Neuron (in vitro differentiated cells): ENCODE measurements at regions not wholly inside any gene's neighbourhood (a gene's known extent, or its start where the extent isn't known, plus 50 kb on each side); places are given as distances from the start of the nearest gene placed in this dataset.
"Not testable (repeated sequence)": the region's sequence is repeated elsewhere in the genome, so short reads cannot be mapped to it uniquely, and the experiment has no call there.

Experiments
- H2AFZ ChIP-seq: one replicate; pipeline ENCODE4 v1.6.1; 2013; ENCODE audit warnings: low read depth, mild to moderate bottlenecking, inconsistent platforms, low read length, moderate library complexity
- H3K27me3 ChIP-seq: one replicate; pipeline ENCODE4 v1.6.1; 2013; ENCODE audit warnings: low read length; ENCODE audit not compliant: insufficient read depth
- H3K36me3 ChIP-seq: one replicate; pipeline ENCODE4 v1.6.1; 2013; ENCODE audit warnings: low read length; ENCODE audit not compliant: insufficient read depth
- H3K4me1 ChIP-seq: one replicate; pipeline ENCODE4 v1.6.1; 2013; ENCODE audit warnings: low read length; ENCODE audit not compliant: insufficient read depth
- H3K4me3 ChIP-seq: 2 replicates; pipeline ENCODE4 v1.5.1; 2013; ENCODE audit warnings: mild to moderate bottlenecking, low read length, moderate library complexity
- H3K9me3 ChIP-seq: one replicate; pipeline ENCODE4 v1.6.1; 2013; ENCODE audit warnings: low read length

- Histone ChIP-seq H3K4me1 (no peaks in the 10 kb centered on the region), H3K4me3 (no peak overlapping the region), H3K9me3 (no peaks in the 10 kb centered on the region), H3K27me3 (no peaks in the 10 kb centered on the region), H2AFZ (no peak overlapping the region), H3K36me3 (no peaks in the 10 kb centered on the region)
Observed at GRCh38 chr5:19098434-19098833, 889.6 kb downstream of the CDH18 start.

- Histone ChIP-seq H2AFZ (no peak overlapping the region), H3K4me3 (no peak overlapping the region), H3K36me3 (no peaks in the 10 kb centered on the region), H3K4me1 (no peaks in the 10 kb centered on the region), H3K9me3 (no peaks in the 10 kb centered on the region), H3K27me3 (no peaks in the 10 kb centered on the region)
Observed at GRCh38 chr5:19099195-19099594, 888.8 kb downstream of the CDH18 start.

- Histone ChIP-seq H2AFZ (no peak overlapping the region), H3K36me3 (no peaks in the 10 kb centered on the region), H3K4me1 (no peaks in the 10 kb centered on the region), H3K4me3 (no peak overlapping the region), H3K27me3 (no peaks in the 10 kb centered on the region), H3K9me3 (no peaks in the 10 kb centered on the region)
Observed at GRCh38 chr5:19104948-19105347, 883.1 kb downstream of the CDH18 start.

GRCh38 chr5:19122923-19123322 lies 865.1 kb downstream of the CDH18 start:
- H3K9me3 ChIP-seq = no peaks in the 10 kb centered on the region
- H3K36me3 ChIP-seq = no peaks in the 10 kb centered on the region
- no peak overlapping the region for H3K4me3 ChIP-seq
- no peaks in the 10 kb centered on the region for H3K27me3 ChIP-seq
- no peaks in the 10 kb centered on the region for H3K4me1 ChIP-seq
- H2AFZ ChIP-seq = no peak overlapping the region

- no peak overlapping the region for H2AFZ ChIP-seq
- H3K4me1 ChIP-seq = no peaks in the 10 kb centered on the region
- H3K9me3 ChIP-seq = no peaks in the 10 kb centered on the region
- no peaks in the 10 kb centered on the region for H3K36me3 ChIP-seq
- no peak overlapping the region for H3K4me3 ChIP-seq
- no peaks in the 10 kb centered on the region for H3K27me3 ChIP-seq
Observed at GRCh38 chr5:19125956-19126713, 861.9 kb downstream of the CDH18 start.

GRCh38 chr5:19140276-19140675 lies 847.7 kb downstream of the CDH18 start:
- no peaks in the 10 kb centered on the region for H3K27me3 ChIP-seq
- H3K36me3 ChIP-seq = no peaks in the 10 kb centered on the region
- H3K4me3 ChIP-seq = no peak overlapping the region
- no peaks in the 10 kb centered on the region for H3K4me1 ChIP-seq
- no peak overlapping the region for H2AFZ ChIP-seq
- H3K9me3 ChIP-seq = no peaks in the 10 kb centered on the region

- not testable (repeated sequence) for H2AFZ ChIP-seq, H3K4me3 ChIP-seq, H3K36me3 ChIP-seq, H3K4me1 ChIP-seq, H3K9me3 ChIP-seq, H3K27me3 ChIP-seq
Observed at GRCh38 chr5:19141937-19142524, 846.0 kb downstream of the CDH18 start.

- H2AFZ ChIP-seq, H3K9me3 ChIP-seq, H3K4me1 ChIP-seq, H3K36me3 ChIP-seq, H3K27me3 ChIP-seq, H3K4me3 ChIP-seq: not testable (repeated sequence)
Observed at GRCh38 chr5:19142713-19143414, 845.1 kb downstream of the CDH18 start.

- H3K27me3 ChIP-seq = no peaks in the 10 kb centered on the region
- no peaks in the 10 kb centered on the region for H3K9me3 ChIP-seq
- no peaks in the 10 kb centered on the region for H3K4me1 ChIP-seq
- no peak overlapping the region for H3K4me3 ChIP-seq
- H3K36me3 ChIP-seq = no peaks in the 10 kb centered on the region
- H2AFZ ChIP-seq = no peak overlapping the region
Observed at GRCh38 chr5:19143935-19144334, 844.1 kb downstream of the CDH18 start.

- no peaks in the 10 kb centered on the region for H3K36me3 ChIP-seq
- H3K4me1 ChIP-seq = no peaks in the 10 kb centered on the region
Observed at GRCh38 chr5:19169426-19169825, 818.6 kb downstream of the CDH18 start.

GRCh38 chr5:19172926-19173470 lies 815.0 kb downstream of the CDH18 start:
- Histone ChIP-seq H3K4me3 (no peak overlapping the region), H2AFZ (no peak overlapping the region), H3K27me3 (no peaks in the 10 kb centered on the region), H3K36me3 (no peaks in the 10 kb centered on the region), H3K4me1 (no peaks in the 10 kb centered on the region), H3K9me3 (no peaks in the 10 kb centered on the region)

More at GRCh38 chr5:19169426-19169825, 818.6 kb downstream of the CDH18 start:
- Histone ChIP-seq H3K4me3 (no peak overlapping the region), H3K9me3 (no peaks in the 10 kb centered on the region), H2AFZ (no peak overlapping the region), H3K27me3 (no peaks in the 10 kb centered on the region)

GRCh38 chr5:19175776-19176570 lies 812.0 kb downstream of the CDH18 start:
- H3K27me3 ChIP-seq = no peaks in the 10 kb centered on the region
- H3K4me3 ChIP-seq = no peak overlapping the region
- no peaks in the 10 kb centered on the region for H3K9me3 ChIP-seq
- H2AFZ ChIP-seq = no peak overlapping the region
- no peaks in the 10 kb centered on the region for H3K36me3 ChIP-seq
- H3K4me1 ChIP-seq = no peaks in the 10 kb centered on the region

GRCh38 chr5:19179571-19179970 lies 808.4 kb downstream of the CDH18 start:
- no peaks in the 10 kb centered on the region for H3K9me3 ChIP-seq
- no peaks in the 10 kb centered on the region for H3K4me1 ChIP-seq

More at GRCh38 chr5:19179571-19179970, 808.4 kb downstream of the CDH18 start:
- no peak overlapping the region for H3K4me3 ChIP-seq
- no peak overlapping the region for H2AFZ ChIP-seq
- H3K36me3 ChIP-seq = no peaks in the 10 kb centered on the region
- no peaks in the 10 kb centered on the region for H3K27me3 ChIP-seq
